ENCODE measurements at regions not wholly inside any gene's neighbourhood (a gene's known extent, or its start where the extent isn't known, plus 50 kb on each side); places are given as distances from the start of the nearest gene placed in this dataset.

GRCh38 chr15:99511531-99511865, 54.3 kb upstream of the MEF2A start:
- Histone ChIP-seq H3K4me1 (peaks cover 5 to 37% (median 21%) of the 10 kb centered on the region in 4 donors), H3K27me3 (no peaks in the 10 kb centered on the region), H3K27ac (peak overlapping the region in 1 of 5 donors; percentile 20), H3K9me3 (no peaks in the 10 kb centered on the region), H3K4me3 (no peak overlapping the region), H3K36me3 (no peaks in the 10 kb centered on the region)
- TF ChIP-seq EP300 (IDR thresholded peaks at IDR 0.05) (no peak), POLR2A (IDR thresholded peaks at IDR 0.05) (no peak), POLR2AphosphoS5 (IDR thresholded peaks at IDR 0.05) (no peak), CTCF (IDR thresholded peaks at IDR 0.05) (no peak)
- 9 to 34% (median 23%) methylated on average over 6 of the region's 6 CpGs for WGBS, 5 donors
- intact Hi-C loops (cut with DNase I; ENCODE audit: low total_unique reads) = no loop called here
- DNase-seq = peak in 1 of 2 donors; percentile 67

- peak overlapping the region in 1 of 5 donors; percentile 20 for H3K27ac ChIP-seq
- no peaks in the 10 kb centered on the region for H3K9me3 ChIP-seq
- 62 to 75% (median 72%) methylated on average over 14 of the region's 14 CpGs for WGBS, 5 donors
- no peak overlapping the region for H3K4me3 ChIP-seq
- no peaks in the 10 kb centered on the region for H3K36me3 ChIP-seq
- peaks cover 5 to 35% (median 17%) of the 10 kb centered on the region in 4 donors for H3K4me1 ChIP-seq
- TF ChIP-seq CTCF (IDR thresholded peaks at IDR 0.05) (no peak), POLR2A (IDR thresholded peaks at IDR 0.05) (no peak), EP300 (IDR thresholded peaks at IDR 0.05) (no peak), POLR2AphosphoS5 (IDR thresholded peaks at IDR 0.05) (no peak)
- no peaks in the 10 kb centered on the region for H3K27me3 ChIP-seq
- intact Hi-C loops (cut with DNase I; ENCODE audit: low total_unique reads) = no loop called here
- peak in 1 of 2 donors; percentile 52 for DNase-seq
These were observed 53.7 kb upstream of the MEF2A start for GRCh38 chr15:99511866-99512661.

- H3K4me1 ChIP-seq = peaks cover 0 to 14% (median 6%) of the 10 kb centered on the region in 4 donors
- intact Hi-C loops (cut with DNase I; ENCODE audit: low total_unique reads) = no loop called here
- H3K27me3 ChIP-seq = no peaks in the 10 kb centered on the region
- DNase-seq = no peak
- no peak overlapping the region for H3K27ac ChIP-seq
- H3K4me3 ChIP-seq = no peak overlapping the region
- no peaks in the 10 kb centered on the region for H3K9me3 ChIP-seq
- H3K36me3 ChIP-seq = no peaks in the 10 kb centered on the region
- TF ChIP-seq CTCF (IDR thresholded peaks at IDR 0.05) (no peak), POLR2A (IDR thresholded peaks at IDR 0.05) (no peak), POLR2AphosphoS5 (IDR thresholded peaks at IDR 0.05) (no peak), EP300 (IDR thresholded peaks at IDR 0.05) (no peak)
- 75 to 85% (median 78%) methylated on average over 5 of the region's 5 CpGs for WGBS, 5 donors
These were observed 51.5 kb upstream of the MEF2A start for GRCh38 chr15:99514306-99514705.

All from stomach (tissue), 8 donors.